ENCODE measurements at regions not wholly inside any gene's neighbourhood (a gene's known extent, or its start where the extent isn't known, plus 50 kb on each side); places are given as distances from the start of the nearest gene placed in this dataset.

DNA sequence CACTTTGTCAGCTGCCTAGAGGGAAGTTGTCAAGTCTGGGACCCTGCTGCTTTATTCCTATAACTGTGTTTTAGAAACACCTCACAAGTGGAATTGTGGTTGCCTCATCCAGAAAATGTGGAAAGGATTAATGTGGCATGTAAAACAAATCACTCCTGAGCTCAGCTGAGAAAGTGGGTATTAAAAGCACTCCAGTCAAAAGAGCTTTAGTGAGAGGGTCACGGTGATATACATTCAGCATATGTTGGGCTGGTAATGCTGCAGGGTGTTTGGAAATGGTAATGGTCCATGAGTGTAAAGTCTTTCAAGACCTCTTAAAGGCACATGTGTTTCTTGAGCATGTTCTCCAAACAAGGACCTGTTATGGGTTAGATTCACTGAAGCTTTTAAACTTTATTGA is 318.2 kb upstream of the MEOX2 start:
- no peaks in the 10 kb centered on the region for H3K4me1 ChIP-seq
- no peak overlapping the region for H3K4me3 ChIP-seq
- H3K27ac ChIP-seq, result no peak overlapping the region
- no peaks in the 10 kb centered on the region for H3K27me3 ChIP-seq
- no peaks in the 10 kb centered on the region for H3K36me3 ChIP-seq
- intact Hi-C loops (cut with DNase I; ENCODE audit: low total_unique reads) (no loop called here), in situ Hi-C loops (cut with MboI; ENCODE audit: low sequenced_read_pairs in 4 of 4) (no loop called here)
- DNase-seq, result no peak
- no peak for ATAC-seq
- no peak for TF ChIP-seq CTCF (IDR thresholded peaks at IDR 0.05 in 4 of 5, conservative IDR thresholded peaks at IDR 0.05 in 1 of 5)
- no peak for TF ChIP-seq POLR2A (IDR thresholded peaks at IDR 0.05)
- H3K9me3 ChIP-seq, result no peaks in the 10 kb centered on the region

GRCh38 chr7:16001477-16001876 is 315.0 kb upstream of the MEOX2 start:
- Histone ChIP-seq H3K27me3 (no peaks in the 10 kb centered on the region), H3K27ac (no peak overlapping the region), H3K36me3 (no peaks in the 10 kb centered on the region), H3K9me3 (no peaks in the 10 kb centered on the region), H3K4me1 (no peaks in the 10 kb centered on the region), H3K4me3 (no peak overlapping the region)
- intact Hi-C loops (cut with DNase I; ENCODE audit: low total_unique reads), result no loop called here
- ATAC-seq (no peak), DNase-seq (no peak)
- in situ Hi-C loops (cut with MboI; ENCODE audit: low sequenced_read_pairs in 4 of 4), result no loop called here
- TF ChIP-seq POLR2A (IDR thresholded peaks at IDR 0.05) (no peak), CTCF (IDR thresholded peaks at IDR 0.05 in 4 of 5, conservative IDR thresholded peaks at IDR 0.05 in 1 of 5) (no peak)

DNA sequence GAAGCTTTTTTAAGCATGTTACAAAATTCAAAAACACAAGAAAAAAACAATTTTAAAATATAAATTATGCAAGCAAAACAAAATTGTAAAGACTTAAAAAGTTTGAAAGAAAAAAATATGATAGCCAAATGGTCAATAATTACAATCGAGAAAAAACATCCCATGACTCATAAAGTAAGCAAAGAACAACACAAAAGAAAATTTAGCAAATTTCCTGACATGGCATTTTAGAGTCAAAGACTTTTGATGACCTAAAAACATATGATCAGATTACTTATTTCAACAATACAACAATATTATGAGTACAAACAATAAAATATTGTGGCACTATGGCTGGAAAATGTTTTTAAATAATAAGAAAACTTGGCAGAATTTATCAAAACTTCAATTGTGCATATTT is 312.1 kb upstream of the MEOX2 start:
- intact Hi-C loops (cut with DNase I; ENCODE audit: low total_unique reads) (no loop called here), in situ Hi-C loops (cut with MboI; ENCODE audit: low sequenced_read_pairs in 4 of 4) (no loop called here)
- TF ChIP-seq CTCF (IDR thresholded peaks at IDR 0.05 in 4 of 5, conservative IDR thresholded peaks at IDR 0.05 in 1 of 5), result no peak
- TF ChIP-seq POLR2A (IDR thresholded peaks at IDR 0.05), result no peak
- H3K9me3 ChIP-seq, result no peaks in the 10 kb centered on the region
- H3K4me1 ChIP-seq, result no peaks in the 10 kb centered on the region
- no peak for DNase-seq
- H3K27me3 ChIP-seq, result no peaks in the 10 kb centered on the region
- no peak overlapping the region for H3K27ac ChIP-seq
- ATAC-seq, result no peak
- no peak overlapping the region for H3K4me3 ChIP-seq
- no peaks in the 10 kb centered on the region for H3K36me3 ChIP-seq

GRCh38 chr7:15995027-15995426 is 308.5 kb upstream of the MEOX2 start:
- no peak for DNase-seq
- Histone ChIP-seq H3K9me3 (no peaks in the 10 kb centered on the region), H3K4me3 (no peak overlapping the region), H3K36me3 (no peaks in the 10 kb centered on the region), H3K4me1 (no peaks in the 10 kb centered on the region), H3K27ac (no peak overlapping the region), H3K27me3 (no peaks in the 10 kb centered on the region)
- in situ Hi-C loops (cut with MboI; ENCODE audit: low sequenced_read_pairs in 4 of 4), result no loop called here
- intact Hi-C loops (cut with DNase I; ENCODE audit: low total_unique reads), result no loop called here
- ATAC-seq, result no peak
- no peak for TF ChIP-seq CTCF (IDR thresholded peaks at IDR 0.05 in 4 of 5, conservative IDR thresholded peaks at IDR 0.05 in 1 of 5)
- no peak for TF ChIP-seq POLR2A (IDR thresholded peaks at IDR 0.05)

GRCh38 chr7:15989194-15989593 is 302.7 kb upstream of the MEOX2 start:
- TF ChIP-seq CTCF (IDR thresholded peaks at IDR 0.05 in 4 of 5, conservative IDR thresholded peaks at IDR 0.05 in 1 of 5) (no peak), POLR2A (IDR thresholded peaks at IDR 0.05) (no peak)
- Histone ChIP-seq H3K36me3 (no peaks in the 10 kb centered on the region), H3K9me3 (no peaks in the 10 kb centered on the region), H3K27me3 (no peaks in the 10 kb centered on the region), H3K4me3 (no peak overlapping the region), H3K27ac (no peak overlapping the region), H3K4me1 (no peaks in the 10 kb centered on the region)
- ATAC-seq, result no peak
- in situ Hi-C loops (cut with MboI; ENCODE audit: low sequenced_read_pairs in 4 of 4) (no loop called here), intact Hi-C loops (cut with DNase I; ENCODE audit: low total_unique reads) (no loop called here)
- DNase-seq, result no peak
